Suprapubic skin (tissue), 4 donors: ENCODE measurements at regions not wholly inside any gene's neighbourhood (a gene's known extent, or its start where the extent isn't known, plus 50 kb on each side); places are given as distances from the start of the nearest gene placed in this dataset.

ENCODE experiments used
- DNase-seq, 2 donors: peaks; one replicate each; pipeline ENCODE4 v3.0.0-alpha.2; 2019; ENCODE audit warnings: low spot score in 2 of 2
- H3K27ac ChIP-seq: fragments of 200-600 bp; sonication (generic); one replicate; pipeline ENCODE4 v1.5.1; 2019
- H3K27me3 ChIP-seq: fragments of 200-600 bp; sonication (generic); one replicate; pipeline ENCODE4 v1.5.1; 2019
- H3K36me3 ChIP-seq: fragments of 200-600 bp; sonication (generic); one replicate; pipeline ENCODE4 v1.5.1; 2019
- H3K4me1 ChIP-seq: fragments of 200-600 bp; sonication (generic); one replicate; pipeline ENCODE4 v1.5.1; 2019
- H3K4me3 ChIP-seq: fragments of 200-600 bp; sonication (generic); one replicate; pipeline ENCODE4 v1.5.1; 2019; ENCODE audit warnings: mild to moderate bottlenecking
- H3K9me3 ChIP-seq: fragments of 200-600 bp; sonication (generic); one replicate; pipeline ENCODE4 v1.5.1; 2019
- CTCF ChIP-seq, 2 donors: fragments of 200-600 bp in 1 of 2; fragments of 450-650 bp in 1 of 2; sonication (generic) in 1 of 2; IDR thresholded peaks; one replicate each; pipeline ENCODE4 v1.5.1; 2016 to 2019; ENCODE audit warnings: antibody characterized with exemption in 2 of 2, mild to moderate bottlenecking in 1 of 2, moderate library complexity in 1 of 2
- EP300 ChIP-seq: sonication (generic); formaldehyde crosslinking; IDR thresholded peaks from one replicate; pipeline ENCODE4 v1.6.1; 2017; ENCODE audit warnings: antibody characterized with exemption
- POLR2A ChIP-seq, 2 donors: fragments of 450-650 bp; IDR thresholded peaks; one replicate each; pipeline ENCODE4 v1.6.1; 2017; ENCODE audit warnings: antibody characterized with exemption in 2 of 2, mild to moderate bottlenecking in 2 of 2, moderate library complexity in 2 of 2
- POLR2AphosphoS5 ChIP-seq, 3 donors: sonication (generic); formaldehyde crosslinking; IDR thresholded peaks; one replicate each; pipeline ENCODE4 v1.6.1; 2017; ENCODE audit warnings: antibody characterized with exemption in 3 of 3
- WGBS: methylation state at CpG from one replicate; pipeline ENCODE4 v1.1.5; 2018; 5-methylcytosine and 5-hydroxymethylcytosine counted together

- Histone ChIP-seq H3K4me1 (no peaks in the 10 kb centered on the region), H3K27ac (no peak overlapping the region), H3K27me3 (no peaks in the 10 kb centered on the region), H3K4me3 (no peak overlapping the region), H3K36me3 (no peaks in the 10 kb centered on the region), H3K9me3 (no peaks in the 10 kb centered on the region)
- DNase-seq: no peak
- WGBS: 61% methylated on average over 1 of the region's 1 CpG
- TF ChIP-seq POLR2AphosphoS5 (IDR thresholded peaks at IDR 0.05) (no peak), POLR2A (IDR thresholded peaks at IDR 0.05) (no peak), CTCF (IDR thresholded peaks at IDR 0.05) (no peak), EP300 (no peak)
Measured at GRCh38 chr5:92554447-92555085, 1026.5 kb downstream of the NR2F1-AS1 start.

GRCh38 chr5:92553326-92553725, 1027.7 kb downstream of the NR2F1-AS1 start:
- TF ChIP-seq POLR2A (IDR thresholded peaks at IDR 0.05): no peak
- no peak for TF ChIP-seq EP300
- TF ChIP-seq CTCF (IDR thresholded peaks at IDR 0.05): no peak
- TF ChIP-seq POLR2AphosphoS5 (IDR thresholded peaks at IDR 0.05): no peak
- no peak for DNase-seq
- no peaks in the 10 kb centered on the region for H3K9me3 ChIP-seq
- H3K4me3 ChIP-seq: no peak overlapping the region
- no peaks in the 10 kb centered on the region for H3K4me1 ChIP-seq
- H3K27me3 ChIP-seq: no peaks in the 10 kb centered on the region
- no peaks in the 10 kb centered on the region for H3K36me3 ChIP-seq
- H3K27ac ChIP-seq: no peak overlapping the region

- Histone ChIP-seq H3K9me3 (no peaks in the 10 kb centered on the region), H3K4me3 (no peak overlapping the region), H3K36me3 (no peaks in the 10 kb centered on the region), H3K27ac (no peak overlapping the region), H3K27me3 (no peaks in the 10 kb centered on the region), H3K4me1 (no peaks in the 10 kb centered on the region)
- no peak for DNase-seq
- TF ChIP-seq POLR2AphosphoS5 (IDR thresholded peaks at IDR 0.05): no peak
- TF ChIP-seq POLR2A (IDR thresholded peaks at IDR 0.05): no peak
- TF ChIP-seq EP300: no peak
- TF ChIP-seq CTCF (IDR thresholded peaks at IDR 0.05): no peak
- WGBS: 36% methylated on average over 8 of the region's 8 CpGs
Measured at GRCh38 chr5:92552206-92553160, 1028.5 kb downstream of the NR2F1-AS1 start.

GRCh38 chr5:92548346-92548745, 1032.7 kb downstream of the NR2F1-AS1 start:
- Histone ChIP-seq H3K9me3 (no peaks in the 10 kb centered on the region), H3K4me1 (no peaks in the 10 kb centered on the region), H3K27ac (no peak overlapping the region), H3K27me3 (no peaks in the 10 kb centered on the region), H3K36me3 (no peaks in the 10 kb centered on the region), H3K4me3 (no peak overlapping the region)
- DNase-seq: no peak
- no peak for TF ChIP-seq POLR2AphosphoS5 (IDR thresholded peaks at IDR 0.05)
- TF ChIP-seq EP300: no peak
- TF ChIP-seq POLR2A (IDR thresholded peaks at IDR 0.05): no peak
- TF ChIP-seq CTCF (IDR thresholded peaks at IDR 0.05): no peak
- 44% methylated on average over 2 of the region's 2 CpGs for WGBS

- DNase-seq: no peak
- Histone ChIP-seq H3K27me3 (no peaks in the 10 kb centered on the region), H3K27ac (no peak overlapping the region), H3K36me3 (no peaks in the 10 kb centered on the region), H3K9me3 (peaks cover 5% of the 10 kb centered on the region), H3K4me1 (no peaks in the 10 kb centered on the region), H3K4me3 (no peak overlapping the region)
- TF ChIP-seq CTCF (IDR thresholded peaks at IDR 0.05) (no peak), EP300 (no peak)
- WGBS: 82% methylated on average over 1 of the region's 1 CpG
Measured at GRCh38 chr5:92544596-92544995, 1036.4 kb downstream of the NR2F1-AS1 start.
